K562 (cell line): ENCODE measurements at regions not wholly inside any gene's neighbourhood (a gene's known extent, or its start where the extent isn't known, plus 50 kb on each side); places are given as distances from the start of the nearest gene placed in this dataset.

Experiments
- ATAC-seq: fragments of 200-7000 bp; cut with Tn5 transposase; 3 replicates; pipeline ENCODE4 v1.9.1; 2020; ENCODE audit warnings: moderate library complexity
- BruUV-seq: library from RNA; stranded (reverse); fragments of 400-500 nt; replicated peaks from 2 replicates; lab custom pipeline; 2021; lab: Mats Ljungman, UMichigan
- CTCF ChIA-PET: fragments of 300-600 bp; formaldehyde crosslinking; extraction: SDS; loops from one replicate; lab custom pipeline; 2021; ENCODE audit warnings: low intra/inter-chr PET ratio; lab: Yijun Ruan, JAX
- POLR2A ChIA-PET: fragments of 300-600, 350-650 bp; sonication (Branson Sonifier 250); formaldehyde crosslinking; extraction: SDS; loops from one replicate; lab custom pipeline; 2021; ENCODE audit warnings: antibody characterized with exemption, inconsistent platforms; lab: Yijun Ruan, JAX
- DNase-seq, 4 experiments: peaks; one replicate each; pipeline versions ENCODE4 v3.0.0 to v3.0.0-alpha.2; 2011 to 2018; ENCODE audit warnings: low spot score in 3 of 4, mixed read lengths in 3 of 4; ENCODE audit errors: extremely low read depth in 1 of 4
- FAIRE-seq: peaks from 2 replicates; lab custom pipeline; 2011; peaks lifted over from hg19 to GRCh38; lab: Jason Lieb, UNC
- H2AFZ ChIP-seq: 2 replicates; pipeline ENCODE4 v1.6.0; 2011; ENCODE audit warnings: low read depth, low read length, control low read depth, inconsistent platforms
- H3K27ac ChIP-seq: fragments of 200-600 bp; 3 replicates; pipeline ENCODE4 v1.8.0; 2011; ENCODE audit warnings: low read depth, mild to moderate bottlenecking, control low read depth, inconsistent platforms, low read length, moderate library complexity, mixed read lengths; ENCODE audit errors: extremely low read depth
- H3K27me3 ChIP-seq, 2 experiments: fragments of 300-600 bp in 1 of 2; 2 replicates in 1 of 2; 3 replicates in 1 of 2; pipeline versions ENCODE4 v1.6.0 to v1.8.0; 2011; ENCODE audit warnings: inconsistent platforms in 2 of 2, low read length in 2 of 2, mild to moderate bottlenecking in 1 of 2, mixed read lengths in 1 of 2, moderate library complexity in 1 of 2; ENCODE audit not compliant: control insufficient read depth in 2 of 2, insufficient read depth in 2 of 2
- H3K36me3 ChIP-seq: fragments of 300-600 bp; 3 replicates; pipeline ENCODE4 v1.8.0; 2011; ENCODE audit warnings: mild to moderate bottlenecking, low read length, inconsistent platforms; ENCODE audit not compliant: control insufficient read depth, insufficient read depth
- H3K4me1 ChIP-seq, 2 experiments: fragments of 200-600 bp in 1 of 2; replicated peaks in 1 of 2; 2 replicates in 1 of 2; 3 replicates in 1 of 2; pipeline versions ENCODE4 v1.5.1 to v1.8.0; 2011; ENCODE audit warnings: inconsistent platforms in 2 of 2, low read length in 2 of 2, mild to moderate bottlenecking in 1 of 2, mixed read lengths in 1 of 2, moderate library complexity in 1 of 2; ENCODE audit not compliant: control insufficient read depth in 2 of 2, insufficient read depth in 2 of 2
- H3K4me2 ChIP-seq: 2 replicates; pipeline ENCODE4 v1.6.1; 2011; ENCODE audit warnings: low read length, control low read depth, inconsistent platforms, mixed read lengths; ENCODE audit not compliant: insufficient read depth
- H3K4me3 ChIP-seq: fragments of 200-600 bp; sonication (generic), shearing (Covaris generic); 2 replicates; pipeline ENCODE4 v1.5.1; 2016; ENCODE audit warnings: control low read depth, inconsistent platforms
- H3K79me2 ChIP-seq: fragments of 200-600 bp; 3 replicates; pipeline ENCODE4 v1.8.0; 2011; ENCODE audit warnings: low read length, inconsistent platforms; ENCODE audit not compliant: control insufficient read depth, insufficient read depth
- H3K9ac ChIP-seq, 2 experiments: 2 replicates each; pipeline versions ENCODE4 v1.6.0 to v1.6.1; 2011; ENCODE audit warnings: low read depth in 2 of 2, low read length in 2 of 2, control low read depth in 1 of 2, inconsistent platforms in 1 of 2, mild to moderate bottlenecking in 1 of 2, mixed read lengths in 1 of 2; ENCODE audit not compliant: insufficient read depth in 1 of 2
- H3K9me1 ChIP-seq: one replicate; pipeline ENCODE4 v1.6.0; 2011; ENCODE audit warnings: inconsistent platforms, mild to moderate bottlenecking, low read length, moderate library complexity; ENCODE audit not compliant: control insufficient read depth, insufficient read depth
- H3K9me3 ChIP-seq: replicated peaks from 2 replicates; pipeline ENCODE4 v1.5.1; 2011; ENCODE audit warnings: low read depth, low read length, inconsistent platforms; ENCODE audit not compliant: control insufficient read depth, insufficient read depth
- H4K20me1 ChIP-seq: replicated peaks from 2 replicates; pipeline ENCODE4 v1.6.1; 2011; ENCODE audit warnings: low read length, inconsistent platforms, mixed read lengths; ENCODE audit not compliant: control insufficient read depth, insufficient read depth
- HNRNPH1 ChIP-seq: fragments of 200-400 bp; formaldehyde crosslinking; optimal IDR thresholded peaks from 2 replicates; pipeline ENCODE3; 2017; ENCODE audit warnings: low read depth, mild to moderate bottlenecking, low read length, moderate library complexity
- HOXB6 ChIP-seq: fragments of 250-450 bp; sonication (Bioruptor Pico); IDR thresholded peaks from 2 replicates; pipeline ENCODE4 v1.5.1; 2022; ENCODE audit warnings: mild to moderate bottlenecking, borderline replicate concordance
- PTTG1 ChIP-seq: fragments of 450-650 bp; IDR thresholded peaks from 2 replicates; pipeline ENCODE4 v1.6.1; 2016; ENCODE audit warnings: low read depth, mild to moderate bottlenecking, missing genetic modification characterization, missing compliant biosample characterization
- RBM15 ChIP-seq: fragments of 200-400 bp; formaldehyde crosslinking; IDR thresholded peaks from 2 replicates; pipeline ENCODE4 v1.6.1; 2018; ENCODE audit warnings: mild to moderate bottlenecking, low read length, moderate library complexity; ENCODE audit not compliant: insufficient read depth
- SMARCC2 ChIP-seq: fragments of 450-650 bp; IDR thresholded peaks from 2 replicates; pipeline ENCODE4 v1.6.1; 2017; ENCODE audit warnings: antibody characterized with exemption, moderate library complexity, mild to moderate bottlenecking, low read depth
- ZBTB1 ChIP-seq: sonication (generic); formaldehyde crosslinking; IDR thresholded peaks from 2 replicates; pipeline ENCODE4 v1.8.1; 2023; ENCODE audit warnings: missing genetic modification reagents, low read depth, mild to moderate bottlenecking, borderline replicate concordance
- ZFP1 ChIP-seq: fragments of 450-650 bp; formaldehyde crosslinking; IDR thresholded peaks from 2 replicates; pipeline ENCODE4 v1.4.0; 2020; ENCODE audit warnings: mild to moderate bottlenecking, mixed read lengths
- WGBS: fragments of 100-300 bp; shearing (Covaris generic); methylation state at CpG from one replicate; pipeline ENCODE4 v1.1.6; 2016; ENCODE audit warnings: low coverage, mixed read lengths; ENCODE audit not compliant: insufficient coverage; ENCODE audit errors: missing lambda C conversion rate; 5-methylcytosine and 5-hydroxymethylcytosine counted together
- in situ Hi-C: fragments of 300-500 bp; cut with MboI; formaldehyde crosslinking; loops from 4 replicates; pipeline ENCODE4 v1.15.0; 2018; ENCODE audit warnings: inconsistent platforms, mixed read lengths
- intact Hi-C: fragments of 100-400 bp; cut with micrococcal nuclease; formaldehyde crosslinking; loops from 2 replicates; pipeline ENCODE4 v1.14.2; 2022
- TF ChIP-seq, protein P1 (sequence below): sonication (generic); formaldehyde crosslinking; IDR thresholded peaks from 2 replicates; pipeline ENCODE4 v1.8.0; 2023; ENCODE audit warnings: mild to moderate bottlenecking, missing genetic modification reagents
- TF ChIP-seq, protein P2 (sequence below): fragments of 450-650 bp; IDR thresholded peaks from 2 replicates; pipeline ENCODE4 v1.7.1; 2018; ENCODE audit warnings: mild to moderate bottlenecking, low read depth; ENCODE audit not compliant: partially characterized antibody
- TF ChIP-seq, protein P3 (sequence below), 2 experiments: IDR thresholded peaks in 1 of 2; conservative IDR thresholded peaks in 1 of 2; 2 replicates each; pipeline ENCODE4 v1.6.1; 2016; ENCODE audit warnings: low read depth in 2 of 2, mild to moderate bottlenecking in 1 of 2, missing compliant biosample characterization in 1 of 2, missing genetic modification characterization in 1 of 2, moderate library complexity in 1 of 2
- TF ChIP-seq, protein P4 (sequence below): fragments of 250-450 bp; sonication (Bioruptor Pico); IDR thresholded peaks from 2 replicates; pipeline ENCODE4 v1.5.0; 2021
- TF ChIP-seq, protein P5 (sequence below): fragments of 250-450 bp; sonication (Bioruptor Pico); IDR thresholded peaks from 2 replicates; pipeline ENCODE4 v1.8.0; 2022; ENCODE audit warnings: moderate library complexity, mild to moderate bottlenecking, inconsistent platforms

DNA sequence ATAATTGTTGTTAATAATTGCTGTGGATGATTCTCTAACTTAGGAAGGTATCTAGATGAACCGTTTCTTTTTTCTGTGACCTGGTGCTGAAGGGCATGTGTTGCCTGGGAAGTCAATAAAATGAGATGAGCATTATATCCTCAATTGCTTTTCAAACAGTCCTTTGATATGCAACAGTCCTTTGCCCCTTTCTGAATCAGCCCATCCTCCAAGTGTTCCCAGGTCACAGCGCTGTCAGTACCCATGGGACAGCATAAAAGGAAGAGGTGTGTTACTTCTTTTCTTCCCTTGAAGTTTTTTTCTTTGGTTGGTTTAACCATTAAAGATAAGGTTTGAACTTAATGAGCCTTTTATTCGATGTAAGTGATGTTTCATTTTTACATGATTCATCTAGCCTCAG lies 651.8 kb downstream of the SEMA5A start:
- 2% methylated on average over 3 of the region's 3 CpGs for WGBS
- no peak overlapping the region for H3K9ac ChIP-seq
- FAIRE-seq = no peak
- no peaks in the 10 kb centered on the region for H3K36me3 ChIP-seq
- DNase-seq = no peak
- H3K4me2 ChIP-seq = no peak overlapping the region
- H3K79me2 ChIP-seq = no peaks in the 10 kb centered on the region
- H2AFZ ChIP-seq = no peak overlapping the region
- no peaks in the 10 kb centered on the region for H4K20me1 ChIP-seq
- ChIA-PET CTCF (no interaction called here), POLR2A (no interaction called here)
- no peak overlapping the region for H3K27ac ChIP-seq
- no peak for ATAC-seq
- no peaks in the 10 kb centered on the region for H3K27me3 ChIP-seq
- no peaks in the 10 kb centered on the region for H3K9me3 ChIP-seq
- no TSS peak for BruUV-seq
- H3K9me1 ChIP-seq = no peaks in the 10 kb centered on the region
- intact Hi-C loops = no loop called here
- in situ Hi-C loops = no loop called here
- H3K4me3 ChIP-seq = no peak overlapping the region
- no peaks in the 10 kb centered on the region for H3K4me1 ChIP-seq
- TF ChIP-seq, protein P1, sequence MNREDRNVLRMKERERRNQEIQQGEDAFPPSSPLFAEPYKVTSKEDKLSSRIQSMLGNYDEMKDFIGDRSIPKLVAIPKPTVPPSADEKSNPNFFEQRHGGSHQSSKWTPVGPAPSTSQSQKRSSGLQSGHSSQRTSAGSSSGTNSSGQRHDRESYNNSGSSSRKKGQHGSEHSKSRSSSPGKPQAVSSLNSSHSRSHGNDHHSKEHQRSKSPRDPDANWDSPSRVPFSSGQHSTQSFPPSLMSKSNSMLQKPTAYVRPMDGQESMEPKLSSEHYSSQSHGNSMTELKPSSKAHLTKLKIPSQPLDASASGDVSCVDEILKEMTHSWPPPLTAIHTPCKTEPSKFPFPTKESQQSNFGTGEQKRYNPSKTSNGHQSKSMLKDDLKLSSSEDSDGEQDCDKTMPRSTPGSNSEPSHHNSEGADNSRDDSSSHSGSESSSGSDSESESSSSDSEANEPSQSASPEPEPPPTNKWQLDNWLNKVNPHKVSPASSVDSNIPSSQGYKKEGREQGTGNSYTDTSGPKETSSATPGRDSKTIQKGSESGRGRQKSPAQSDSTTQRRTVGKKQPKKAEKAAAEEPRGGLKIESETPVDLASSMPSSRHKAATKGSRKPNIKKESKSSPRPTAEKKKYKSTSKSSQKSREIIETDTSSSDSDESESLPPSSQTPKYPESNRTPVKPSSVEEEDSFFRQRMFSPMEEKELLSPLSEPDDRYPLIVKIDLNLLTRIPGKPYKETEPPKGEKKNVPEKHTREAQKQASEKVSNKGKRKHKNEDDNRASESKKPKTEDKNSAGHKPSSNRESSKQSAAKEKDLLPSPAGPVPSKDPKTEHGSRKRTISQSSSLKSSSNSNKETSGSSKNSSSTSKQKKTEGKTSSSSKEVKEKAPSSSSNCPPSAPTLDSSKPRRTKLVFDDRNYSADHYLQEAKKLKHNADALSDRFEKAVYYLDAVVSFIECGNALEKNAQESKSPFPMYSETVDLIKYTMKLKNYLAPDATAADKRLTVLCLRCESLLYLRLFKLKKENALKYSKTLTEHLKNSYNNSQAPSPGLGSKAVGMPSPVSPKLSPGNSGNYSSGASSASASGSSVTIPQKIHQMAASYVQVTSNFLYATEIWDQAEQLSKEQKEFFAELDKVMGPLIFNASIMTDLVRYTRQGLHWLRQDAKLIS (CRISPR knock-in tag) = no peak
- TF ChIP-seq ZFP1 (CRISPR knock-in tag) (no peak), PTTG1 (tag) (no peak), HNRNPH1 (no peak), SMARCC2 (no peak), ZBTB1 (CRISPR knock-in tag) (no peak), RBM15 (no peak), HOXB6 (no peak)
- TF ChIP-seq, protein P2, sequence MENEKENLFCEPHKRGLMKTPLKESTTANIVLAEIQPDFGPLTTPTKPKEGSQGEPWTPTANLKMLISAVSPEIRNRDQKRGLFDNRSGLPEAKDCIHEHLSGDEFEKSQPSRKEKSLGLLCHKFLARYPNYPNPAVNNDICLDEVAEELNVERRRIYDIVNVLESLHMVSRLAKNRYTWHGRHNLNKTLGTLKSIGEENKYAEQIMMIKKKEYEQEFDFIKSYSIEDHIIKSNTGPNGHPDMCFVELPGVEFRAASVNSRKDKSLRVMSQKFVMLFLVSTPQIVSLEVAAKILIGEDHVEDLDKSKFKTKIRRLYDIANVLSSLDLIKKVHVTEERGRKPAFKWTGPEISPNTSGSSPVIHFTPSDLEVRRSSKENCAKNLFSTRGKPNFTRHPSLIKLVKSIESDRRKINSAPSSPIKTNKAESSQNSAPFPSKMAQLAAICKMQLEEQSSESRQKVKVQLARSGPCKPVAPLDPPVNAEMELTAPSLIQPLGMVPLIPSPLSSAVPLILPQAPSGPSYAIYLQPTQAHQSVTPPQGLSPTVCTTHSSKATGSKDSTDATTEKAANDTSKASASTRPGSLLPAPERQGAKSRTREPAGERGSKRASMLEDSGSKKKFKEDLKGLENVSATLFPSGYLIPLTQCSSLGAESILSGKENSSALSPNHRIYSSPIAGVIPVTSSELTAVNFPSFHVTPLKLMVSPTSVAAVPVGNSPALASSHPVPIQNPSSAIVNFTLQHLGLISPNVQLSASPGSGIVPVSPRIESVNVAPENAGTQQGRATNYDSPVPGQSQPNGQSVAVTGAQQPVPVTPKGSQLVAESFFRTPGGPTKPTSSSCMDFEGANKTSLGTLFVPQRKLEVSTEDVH = no peak
- TF ChIP-seq, protein P3, sequence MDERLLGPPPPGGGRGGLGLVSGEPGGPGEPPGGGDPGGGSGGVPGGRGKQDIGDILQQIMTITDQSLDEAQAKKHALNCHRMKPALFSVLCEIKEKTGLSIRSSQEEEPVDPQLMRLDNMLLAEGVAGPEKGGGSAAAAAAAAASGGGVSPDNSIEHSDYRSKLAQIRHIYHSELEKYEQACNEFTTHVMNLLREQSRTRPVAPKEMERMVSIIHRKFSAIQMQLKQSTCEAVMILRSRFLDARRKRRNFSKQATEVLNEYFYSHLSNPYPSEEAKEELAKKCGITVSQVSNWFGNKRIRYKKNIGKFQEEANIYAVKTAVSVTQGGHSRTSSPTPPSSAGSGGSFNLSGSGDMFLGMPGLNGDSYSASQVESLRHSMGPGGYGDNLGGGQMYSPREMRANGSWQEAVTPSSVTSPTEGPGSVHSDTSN (CRISPR knock-in tag; IDR thresholded peaks at IDR 0.05; ENCODE audit: low read depth) = no peak
- TF ChIP-seq, protein P3 (tag; conservative IDR thresholded peaks at IDR 0.05; ENCODE audit: low read depth) = no peak
- TF ChIP-seq, protein P4, sequence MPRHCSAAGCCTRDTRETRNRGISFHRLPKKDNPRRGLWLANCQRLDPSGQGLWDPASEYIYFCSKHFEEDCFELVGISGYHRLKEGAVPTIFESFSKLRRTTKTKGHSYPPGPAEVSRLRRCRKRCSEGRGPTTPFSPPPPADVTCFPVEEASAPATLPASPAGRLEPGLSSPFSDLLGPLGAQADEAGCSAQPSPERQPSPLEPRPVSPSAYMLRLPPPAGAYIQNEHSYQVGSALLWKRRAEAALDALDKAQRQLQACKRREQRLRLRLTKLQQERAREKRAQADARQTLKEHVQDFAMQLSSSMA = no peak
- TF ChIP-seq, protein P5, sequence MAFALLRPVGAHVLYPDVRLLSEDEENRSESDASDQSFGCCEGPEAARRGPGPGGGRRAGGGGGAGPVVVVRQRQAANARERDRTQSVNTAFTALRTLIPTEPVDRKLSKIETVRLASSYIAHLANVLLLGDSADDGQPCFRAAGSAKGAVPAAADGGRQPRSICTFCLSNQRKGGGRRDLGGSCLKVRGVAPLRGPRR = no peak
